CD4-positive, CD25-positive, alpha-beta regulatory T cell (primary cell): ENCODE measurements at regions not wholly inside any gene's neighbourhood (a gene's known extent, or its start where the extent isn't known, plus 50 kb on each side); places are given as distances from the start of the nearest gene placed in this dataset.

ENCODE experiments used
- ATAC-seq, 2 donors: fragments of 150-1000 bp; cut with Tn5 transposase; one replicate each; pipeline ENCODE4 v1.10.0; 2021; ENCODE audit warnings: low read depth in 2 of 2, moderate number of reproducible peaks in 2 of 2, moderate library complexity in 1 of 2
- DNase-seq, 3 donors: peaks; one replicate each; pipeline versions ENCODE4 v3.0.0 to v3.0.0-alpha.2; 2012 to 2022; ENCODE audit warnings: mixed read lengths in 1 of 3
- H3K27ac ChIP-seq: one replicate; pipeline ENCODE4 v1.7.0; 2013; ENCODE audit warnings: mild to moderate bottlenecking, low read length; ENCODE audit not compliant: insufficient read depth, poor library complexity, severe bottlenecking
- H3K27me3 ChIP-seq: one replicate; pipeline ENCODE4 v1.7.0; 2013; ENCODE audit warnings: low read length; ENCODE audit not compliant: control insufficient read depth, insufficient read depth
- H3K36me3 ChIP-seq: one replicate; pipeline ENCODE4 v1.7.0; 2013; ENCODE audit warnings: mild to moderate bottlenecking, low read length, moderate library complexity; ENCODE audit not compliant: control insufficient read depth, insufficient read depth
- H3K4me1 ChIP-seq: 2 replicates; pipeline ENCODE4 v1.7.0; 2013; ENCODE audit warnings: mild to moderate bottlenecking, low read length; ENCODE audit not compliant: insufficient read depth, control insufficient read depth, poor library complexity, severe bottlenecking
- H3K4me3 ChIP-seq: one replicate; pipeline ENCODE4 v1.7.0; 2013; ENCODE audit warnings: low read depth, mild to moderate bottlenecking, low read length, moderate library complexity
- H3K9me3 ChIP-seq, 2 experiments: 1 replicate in 1 of 2; 2 replicates in 1 of 2; pipeline ENCODE4 v1.7.0; 2013; ENCODE audit warnings: low read length in 2 of 2, mild to moderate bottlenecking in 1 of 2, moderate library complexity in 1 of 2; ENCODE audit not compliant: control insufficient read depth in 2 of 2
- H3K27ac Mint-ChIP-seq, 3 donors: one replicate each; pipeline ENCODE4 v1.8.0; 2020 to 2022; ENCODE audit warnings: mild to moderate bottlenecking in 3 of 3, mixed read lengths in 3 of 3, moderate library complexity in 2 of 3
- H3K27me3 Mint-ChIP-seq: one replicate; pipeline ENCODE4 v1.8.0; 2022; ENCODE audit warnings: mild to moderate bottlenecking, mixed read lengths
- H3K36me3 Mint-ChIP-seq: one replicate; pipeline ENCODE4 v1.8.0; 2020; ENCODE audit warnings: mixed read lengths
- H3K4me1 Mint-ChIP-seq, 4 donors: one replicate each; pipeline ENCODE4 v1.8.0; 2020 to 2022; ENCODE audit warnings: mixed read lengths in 4 of 4, mild to moderate bottlenecking in 1 of 4
- H3K4me3 Mint-ChIP-seq, 4 donors: one replicate each; pipeline ENCODE4 v1.8.0; 2020 to 2022; ENCODE audit warnings: mild to moderate bottlenecking in 4 of 4, mixed read lengths in 4 of 4, moderate library complexity in 3 of 4
- H3K9me3 Mint-ChIP-seq, 7 donors: one replicate each; pipeline ENCODE4 v1.8.0; 2020 to 2022; ENCODE audit warnings: mixed read lengths in 7 of 7, mild to moderate bottlenecking in 3 of 7, moderate library complexity in 2 of 7

GRCh38 chr6:6376845-6377244 lies 56.4 kb upstream of the F13A1 start:
- Mint-ChIP-seq H3K9me3 (peaks cover 0 to 10% (median 0%) of the 10 kb centered on the region in 7 donors), H3K4me3 (no peak overlapping the region), H3K36me3 (no peaks in the 10 kb centered on the region), H3K27me3 (peaks cover 2% of the 10 kb centered on the region), H3K4me1 (no peaks in the 10 kb centered on the region), H3K27ac (no peak overlapping the region)
- Histone ChIP-seq H3K4me1 (no peaks in the 10 kb centered on the region), H3K36me3 (no peaks in the 10 kb centered on the region), H3K27me3 (no peaks in the 10 kb centered on the region), H3K4me3 (no peak overlapping the region), H3K9me3 (no peaks in the 10 kb centered on the region), H3K27ac (no peak overlapping the region)
- ATAC-seq (no peak), DNase-seq (no peak)

GRCh38 chr6:6377621-6378020 lies 57.2 kb upstream of the F13A1 start:
- H3K9me3 ChIP-seq: no peaks in the 10 kb centered on the region
- H3K4me1 Mint-ChIP-seq: no peaks in the 10 kb centered on the region

GRCh38 chr6:6379573-6379972 lies 59.1 kb upstream of the F13A1 start:
- no peak overlapping the region for H3K27ac ChIP-seq
- Mint-ChIP-seq H3K36me3 (no peaks in the 10 kb centered on the region), H3K9me3 (peaks cover 0 to 2% (median 0%) of the 10 kb centered on the region in 7 donors), H3K4me3 (no peak overlapping the region), H3K4me1 (no peaks in the 10 kb centered on the region), H3K27me3 (no peaks in the 10 kb centered on the region), H3K27ac (peak overlapping the region in 1 of 3 donors; percentile 13)
- no peaks in the 10 kb centered on the region for H3K4me1 ChIP-seq
- no peaks in the 10 kb centered on the region for H3K36me3 ChIP-seq
- H3K27me3 ChIP-seq: no peaks in the 10 kb centered on the region
- ATAC-seq (no peak), DNase-seq (no peak)
- H3K4me3 ChIP-seq: no peak overlapping the region
- no peaks in the 10 kb centered on the region for H3K9me3 ChIP-seq

More at GRCh38 chr6:6377621-6378020, 57.2 kb upstream of the F13A1 start:
- ATAC-seq (no peak), DNase-seq (no peak)
- Mint-ChIP-seq H3K9me3 (peaks cover 0 to 10% (median 0%) of the 10 kb centered on the region in 7 donors), H3K36me3 (no peaks in the 10 kb centered on the region), H3K4me3 (no peak overlapping the region), H3K27ac (no peak overlapping the region), H3K27me3 (no peaks in the 10 kb centered on the region)
- no peaks in the 10 kb centered on the region for H3K4me1 ChIP-seq
- no peaks in the 10 kb centered on the region for H3K27me3 ChIP-seq
- H3K36me3 ChIP-seq: no peaks in the 10 kb centered on the region
- H3K4me3 ChIP-seq: no peak overlapping the region
- no peak overlapping the region for H3K27ac ChIP-seq

- Mint-ChIP-seq H3K27me3 (peaks cover 4% of the 10 kb centered on the region), H3K4me1 (no peaks in the 10 kb centered on the region), H3K4me3 (no peak overlapping the region), H3K9me3 (peaks cover 0 to 2% (median 0%) of the 10 kb centered on the region in 7 donors), H3K27ac (no peak overlapping the region), H3K36me3 (no peaks in the 10 kb centered on the region)
- ATAC-seq (no peak), DNase-seq (no peak)
- Histone ChIP-seq H3K27me3 (no peaks in the 10 kb centered on the region), H3K4me1 (no peaks in the 10 kb centered on the region), H3K36me3 (no peaks in the 10 kb centered on the region), H3K9me3 (no peaks in the 10 kb centered on the region), H3K27ac (no peak overlapping the region), H3K4me3 (no peak overlapping the region)
Measured at GRCh38 chr6:6384520-6384919, 64.1 kb upstream of the F13A1 start.

GRCh38 chr6:6386010-6386409 lies 65.5 kb upstream of the F13A1 start:
- DNase-seq (no peak), ATAC-seq (no peak)
- Histone ChIP-seq H3K4me1 (no peaks in the 10 kb centered on the region), H3K27ac (no peak overlapping the region), H3K4me3 (no peak overlapping the region), H3K27me3 (no peaks in the 10 kb centered on the region), H3K9me3 (no peaks in the 10 kb centered on the region), H3K36me3 (no peaks in the 10 kb centered on the region)
- Mint-ChIP-seq H3K4me1 (no peaks in the 10 kb centered on the region), H3K27ac (no peak overlapping the region), H3K9me3 (peaks cover 0 to 1% (median 0%) of the 10 kb centered on the region in 7 donors), H3K36me3 (no peaks in the 10 kb centered on the region), H3K27me3 (peaks cover 5% of the 10 kb centered on the region), H3K4me3 (no peak overlapping the region)

- ATAC-seq (peak; percentile 20 to 31), DNase-seq (no peak)
- Mint-ChIP-seq H3K4me1 (no peaks in the 10 kb centered on the region), H3K4me3 (no peak overlapping the region), H3K9me3 (peaks cover 0 to 2% (median 0%) of the 10 kb centered on the region in 7 donors), H3K27me3 (peaks cover 5% of the 10 kb centered on the region), H3K36me3 (no peaks in the 10 kb centered on the region), H3K27ac (no peak overlapping the region)
- Histone ChIP-seq H3K27ac (no peak overlapping the region), H3K36me3 (no peaks in the 10 kb centered on the region), H3K27me3 (no peaks in the 10 kb centered on the region), H3K4me3 (no peak overlapping the region), H3K9me3 (no peaks in the 10 kb centered on the region), H3K4me1 (no peaks in the 10 kb centered on the region)
Measured at GRCh38 chr6:6390849-6391602, 70.6 kb upstream of the F13A1 start.

GRCh38 chr6:6392214-6393068 lies 72.0 kb upstream of the F13A1 start:
- Mint-ChIP-seq H3K4me1 (no peaks in the 10 kb centered on the region), H3K27ac (no peak overlapping the region), H3K4me3 (no peak overlapping the region), H3K36me3 (no peaks in the 10 kb centered on the region), H3K27me3 (peaks cover 5% of the 10 kb centered on the region), H3K9me3 (peaks cover 0 to 2% (median 0%) of the 10 kb centered on the region in 7 donors)
- no peaks in the 10 kb centered on the region for H3K4me1 ChIP-seq
- H3K27me3 ChIP-seq: no peaks in the 10 kb centered on the region
- ATAC-seq: no peak
- H3K27ac ChIP-seq: no peak overlapping the region
- DNase-seq: no peak
- H3K4me3 ChIP-seq: no peak overlapping the region
- no peaks in the 10 kb centered on the region for H3K9me3 ChIP-seq
- H3K36me3 ChIP-seq: no peaks in the 10 kb centered on the region
